Liver (tissue), 8 donors: ENCODE measurements at regions not wholly inside any gene's neighbourhood (a gene's known extent, or its start where the extent isn't known, plus 50 kb on each side); places are given as distances from the start of the nearest gene placed in this dataset.

Experiments used
- DNase-seq: peaks from one replicate; pipeline ENCODE4 v3.0.0-alpha.2; 2017; ENCODE audit warnings: low spot score
- H3K27ac ChIP-seq, 2 donors: one replicate each; pipeline ENCODE4 v1.7.0; 2013; ENCODE audit warnings: inconsistent platforms in 2 of 2, low read length in 2 of 2, control low read depth in 1 of 2, low read depth in 1 of 2, mild to moderate bottlenecking in 1 of 2
- H3K27me3 ChIP-seq, 4 donors: one replicate each; pipeline versions ENCODE4 v1.6.1 to v1.7.0; 2013; ENCODE audit warnings: low read length in 3 of 4, inconsistent platforms in 1 of 4, mild to moderate bottlenecking in 1 of 4, moderate library complexity in 1 of 4; ENCODE audit not compliant: control insufficient read depth in 4 of 4, insufficient read depth in 4 of 4
- H3K36me3 ChIP-seq, 4 donors: one replicate each; pipeline versions ENCODE4 v1.6.1 to v1.7.0; 2013; ENCODE audit warnings: low read length in 3 of 4, mild to moderate bottlenecking in 3 of 4, low read depth in 1 of 4, moderate library complexity in 1 of 4; ENCODE audit not compliant: control insufficient read depth in 4 of 4, insufficient read depth in 3 of 4
- H3K4me1 ChIP-seq, 4 donors: one replicate each; pipeline versions ENCODE4 v1.6.1 to v1.7.0; 2013; ENCODE audit warnings: low read length in 3 of 4, mild to moderate bottlenecking in 3 of 4, moderate library complexity in 1 of 4; ENCODE audit not compliant: control insufficient read depth in 4 of 4, insufficient read depth in 4 of 4
- H3K4me3 ChIP-seq, 3 donors: one replicate each; pipeline versions ENCODE4 v1.6.1 to v1.7.0; 2013; ENCODE audit warnings: low read length in 3 of 3, control low read depth in 1 of 3, low read depth in 1 of 3, mild to moderate bottlenecking in 1 of 3
- H3K9ac ChIP-seq, 2 donors: one replicate each; pipeline ENCODE4 v1.7.0; 2013; ENCODE audit warnings: low read length in 2 of 2, mild to moderate bottlenecking in 2 of 2, moderate library complexity in 2 of 2, control low read depth in 1 of 2, low read depth in 1 of 2
- H3K9me3 ChIP-seq, 4 donors: one replicate each; pipeline versions ENCODE4 v1.6.1 to v1.7.0; 2013; ENCODE audit warnings: low read length in 3 of 4; ENCODE audit not compliant: control insufficient read depth in 4 of 4
- EGR1 ChIP-seq, 2 donors: IDR thresholded peaks; 2 replicates each; pipeline ENCODE4 v1.6.1; 2016 to 2018; ENCODE audit warnings: antibody characterized with exemption in 2 of 2, low read depth in 2 of 2
- FOXA1 ChIP-seq: IDR thresholded peaks from 2 replicates; pipeline ENCODE4 v1.6.1; 2016; ENCODE audit warnings: antibody characterized with exemption
- FOXA2 ChIP-seq: IDR thresholded peaks from 2 replicates; pipeline ENCODE4 v1.6.1; 2016; ENCODE audit warnings: antibody characterized with exemption
- GABPA ChIP-seq, 2 donors: IDR thresholded peaks in 1 of 2; conservative IDR thresholded peaks in 1 of 2; 2 replicates each; pipeline ENCODE4 v1.6.1; 2016; ENCODE audit warnings: antibody characterized with exemption in 2 of 2, mild to moderate bottlenecking in 1 of 2, moderate library complexity in 1 of 2
- HNF4A ChIP-seq, 2 donors: conservative IDR thresholded peaks; 2 replicates each; pipeline ENCODE4 v1.6.1; 2016; ENCODE audit warnings: antibody characterized with exemption in 2 of 2, mild to moderate bottlenecking in 2 of 2
- JUND ChIP-seq, 2 donors: IDR thresholded peaks; 2 replicates each; pipeline ENCODE4 v1.6.1; 2016; ENCODE audit warnings: antibody characterized with exemption in 2 of 2
- NR2F2 ChIP-seq: IDR thresholded peaks from 2 replicates; pipeline ENCODE4 v1.6.1; 2016; ENCODE audit warnings: antibody characterized with exemption
- RAD21 ChIP-seq, 2 donors: IDR thresholded peaks; 2 replicates each; pipeline ENCODE4 v1.6.1; 2016; ENCODE audit warnings: antibody characterized with exemption in 2 of 2, mild to moderate bottlenecking in 2 of 2
- RXRA ChIP-seq, 2 donors: IDR thresholded peaks; 2 replicates each; pipeline ENCODE4 v1.6.1; 2017 to 2018; ENCODE audit warnings: antibody characterized with exemption in 2 of 2, mild to moderate bottlenecking in 1 of 2
- SP1 ChIP-seq: IDR thresholded peaks from 2 replicates; pipeline ENCODE4 v1.6.1; 2018; ENCODE audit warnings: antibody characterized with exemption, mild to moderate bottlenecking
- YY1 ChIP-seq: IDR thresholded peaks from 2 replicates; pipeline ENCODE4 v1.6.1; 2016; ENCODE audit warnings: antibody characterized with exemption, mild to moderate bottlenecking
- WGBS: extraction: QIAGEN DNeasy Blood & Tissue Kit; methylation state at CpG from one replicate; pipeline ENCODE4 v1.1.7; 2013; 5-methylcytosine and 5-hydroxymethylcytosine counted together
- TF ChIP-seq, protein P1 (sequence below): IDR thresholded peaks from 2 replicates; pipeline ENCODE4 v1.6.1; 2016; ENCODE audit warnings: antibody characterized with exemption
- TF ChIP-seq, protein P2 (sequence below): fragments of 150-350 bp; IDR thresholded peaks from 2 replicates; pipeline ENCODE4 v1.5.1; 2017; ENCODE audit warnings: improper control_type of control experiment, low read depth, low read length; ENCODE audit not compliant: missing input control
- TF ChIP-seq, protein P3 (sequence below): IDR thresholded peaks from 2 replicates; pipeline ENCODE4 v1.6.1; 2016; ENCODE audit warnings: antibody characterized with exemption
- TF ChIP-seq, protein P4 (sequence below): IDR thresholded peaks from 2 replicates; pipeline ENCODE4 v1.6.1; 2016; ENCODE audit warnings: antibody characterized with exemption
- donor health status: healthy.
- donor health status: healthy.
- donor health status: healthy.
- donor health status: healthy.
- donor health status: healthy.

DNA sequence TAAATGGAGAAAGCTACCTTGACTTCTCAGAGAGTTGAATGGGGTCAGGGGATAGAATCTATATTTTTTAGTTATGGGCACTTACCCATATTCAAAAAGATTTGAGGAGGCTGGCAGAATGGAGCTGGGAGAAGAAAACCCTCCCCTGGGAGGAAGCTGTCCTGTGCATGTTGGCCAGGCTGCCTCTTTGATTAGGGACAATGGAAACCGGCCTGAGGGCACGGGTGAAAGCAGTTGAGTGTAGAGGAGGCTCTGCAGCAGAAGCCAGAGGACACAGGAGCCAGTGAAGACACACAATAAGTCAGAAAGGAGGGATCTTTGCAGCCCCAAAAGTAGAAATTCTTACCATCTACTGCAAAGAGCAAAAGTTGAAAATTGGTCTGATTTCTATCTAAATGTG lies 66.6 kb upstream of the B3GAT1 start:
- Histone ChIP-seq H3K36me3 (peaks cover 0 to 2% (median under 1%) of the 10 kb centered on the region in 4 donors), H3K9ac (no peak overlapping the region), H3K4me1 (peaks cover 3 to 23% (median 10%) of the 10 kb centered on the region in 4 donors), H3K9me3 (no peaks in the 10 kb centered on the region), H3K27ac (no peak overlapping the region), H3K27me3 (no peaks in the 10 kb centered on the region), H3K4me3 (no peak overlapping the region)
- TF ChIP-seq, protein P1, sequence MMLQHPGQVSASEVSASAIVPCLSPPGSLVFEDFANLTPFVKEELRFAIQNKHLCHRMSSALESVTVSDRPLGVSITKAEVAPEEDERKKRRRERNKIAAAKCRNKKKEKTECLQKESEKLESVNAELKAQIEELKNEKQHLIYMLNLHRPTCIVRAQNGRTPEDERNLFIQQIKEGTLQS, result no peak
- TF ChIP-seq RXRA (IDR thresholded peaks at IDR 0.05) (no peak), FOXA1 (no peak), JUND (IDR thresholded peaks at IDR 0.05) (no peak), FOXA2 (no peak), RAD21 (IDR thresholded peaks at IDR 0.05) (no peak), HNF4A (conservative IDR thresholded peaks at IDR 0.05) (no peak), NR2F2 (no peak), YY1 (no peak), GABPA (IDR thresholded peaks at IDR 0.05 in 1 of 2, conservative IDR thresholded peaks at IDR 0.05 in 1 of 2) (no peak)
- TF ChIP-seq, protein P2, sequence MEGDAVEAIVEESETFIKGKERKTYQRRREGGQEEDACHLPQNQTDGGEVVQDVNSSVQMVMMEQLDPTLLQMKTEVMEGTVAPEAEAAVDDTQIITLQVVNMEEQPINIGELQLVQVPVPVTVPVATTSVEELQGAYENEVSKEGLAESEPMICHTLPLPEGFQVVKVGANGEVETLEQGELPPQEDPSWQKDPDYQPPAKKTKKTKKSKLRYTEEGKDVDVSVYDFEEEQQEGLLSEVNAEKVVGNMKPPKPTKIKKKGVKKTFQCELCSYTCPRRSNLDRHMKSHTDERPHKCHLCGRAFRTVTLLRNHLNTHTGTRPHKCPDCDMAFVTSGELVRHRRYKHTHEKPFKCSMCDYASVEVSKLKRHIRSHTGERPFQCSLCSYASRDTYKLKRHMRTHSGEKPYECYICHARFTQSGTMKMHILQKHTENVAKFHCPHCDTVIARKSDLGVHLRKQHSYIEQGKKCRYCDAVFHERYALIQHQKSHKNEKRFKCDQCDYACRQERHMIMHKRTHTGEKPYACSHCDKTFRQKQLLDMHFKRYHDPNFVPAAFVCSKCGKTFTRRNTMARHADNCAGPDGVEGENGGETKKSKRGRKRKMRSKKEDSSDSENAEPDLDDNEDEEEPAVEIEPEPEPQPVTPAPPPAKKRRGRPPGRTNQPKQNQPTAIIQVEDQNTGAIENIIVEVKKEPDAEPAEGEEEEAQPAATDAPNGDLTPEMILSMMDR, result no peak
- TF ChIP-seq, protein P3, sequence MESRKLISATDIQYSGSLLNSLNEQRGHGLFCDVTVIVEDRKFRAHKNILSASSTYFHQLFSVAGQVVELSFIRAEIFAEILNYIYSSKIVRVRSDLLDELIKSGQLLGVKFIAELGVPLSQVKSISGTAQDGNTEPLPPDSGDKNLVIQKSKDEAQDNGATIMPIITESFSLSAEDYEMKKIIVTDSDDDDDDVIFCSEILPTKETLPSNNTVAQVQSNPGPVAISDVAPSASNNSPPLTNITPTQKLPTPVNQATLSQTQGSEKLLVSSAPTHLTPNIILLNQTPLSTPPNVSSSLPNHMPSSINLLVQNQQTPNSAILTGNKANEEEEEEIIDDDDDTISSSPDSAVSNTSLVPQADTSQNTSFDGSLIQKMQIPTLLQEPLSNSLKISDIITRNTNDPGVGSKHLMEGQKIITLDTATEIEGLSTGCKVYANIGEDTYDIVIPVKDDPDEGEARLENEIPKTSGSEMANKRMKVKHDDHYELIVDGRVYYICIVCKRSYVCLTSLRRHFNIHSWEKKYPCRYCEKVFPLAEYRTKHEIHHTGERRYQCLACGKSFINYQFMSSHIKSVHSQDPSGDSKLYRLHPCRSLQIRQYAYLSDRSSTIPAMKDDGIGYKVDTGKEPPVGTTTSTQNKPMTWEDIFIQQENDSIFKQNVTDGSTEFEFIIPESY, result no peak
- TF ChIP-seq, protein P4, sequence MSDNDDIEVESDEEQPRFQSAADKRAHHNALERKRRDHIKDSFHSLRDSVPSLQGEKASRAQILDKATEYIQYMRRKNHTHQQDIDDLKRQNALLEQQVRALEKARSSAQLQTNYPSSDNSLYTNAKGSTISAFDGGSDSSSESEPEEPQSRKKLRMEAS, result no peak
- DNase-seq, result no peak
- WGBS, result 74% methylated on average over 2 of the region's 2 CpGs

DNA sequence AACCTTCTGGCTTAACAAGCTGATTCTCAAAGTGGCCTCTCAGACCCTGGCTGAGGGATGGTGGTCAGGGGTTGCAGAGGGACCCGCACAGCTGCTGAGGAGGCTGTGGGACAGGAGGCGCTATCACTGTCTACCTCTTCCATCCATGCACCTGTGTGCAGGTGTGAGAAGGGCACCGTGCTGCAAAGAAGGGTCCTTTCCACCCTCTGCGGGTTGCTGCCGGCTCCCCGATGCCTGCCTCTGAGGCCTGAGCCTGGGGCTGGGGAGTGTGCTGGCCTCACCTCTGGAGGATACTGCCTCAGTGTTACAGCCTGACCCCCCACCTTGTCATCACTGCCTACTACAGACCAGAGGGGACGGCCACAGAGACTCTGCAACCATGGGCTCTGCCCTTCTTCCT lies 66.1 kb upstream of the B3GAT1 start:
- TF ChIP-seq SP1, result no peak
- TF ChIP-seq FOXA1, result no peak
- no peak for TF ChIP-seq HNF4A (conservative IDR thresholded peaks at IDR 0.05)
- no peak for TF ChIP-seq FOXA2

DNA sequence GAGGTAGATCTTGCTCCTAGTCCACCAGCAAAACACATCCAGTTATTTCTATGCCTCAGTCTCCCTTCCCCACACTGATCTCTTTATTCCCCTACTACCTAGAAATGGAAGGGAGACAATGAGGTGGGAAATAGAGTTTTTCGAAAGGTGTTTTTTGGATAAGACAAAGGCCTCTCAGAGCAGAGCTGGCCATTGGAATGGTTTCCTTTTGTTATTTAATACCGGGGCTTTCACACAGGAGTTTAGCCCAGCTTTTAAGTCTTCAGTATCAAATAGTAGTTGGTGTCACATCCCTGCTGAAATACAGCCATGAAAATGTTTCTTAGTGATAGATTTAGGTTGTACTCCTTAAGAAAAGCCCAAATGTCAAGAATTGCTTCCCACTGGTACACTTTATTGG lies 65.4 kb upstream of the B3GAT1 start:
- Histone ChIP-seq H3K9me3 (no peaks in the 10 kb centered on the region), H3K4me3 (no peak overlapping the region), H3K27ac (no peak overlapping the region), H3K27me3 (no peaks in the 10 kb centered on the region), H3K4me1 (peaks cover 3 to 23% (median 12%) of the 10 kb centered on the region in 4 donors), H3K36me3 (no peaks in the 10 kb centered on the region), H3K9ac (no peak overlapping the region)
- 82% methylated on average over 2 of the region's 2 CpGs for WGBS
- TF ChIP-seq EGR1 (IDR thresholded peaks at IDR 0.05; ENCODE audit: low read depth in 2 of 2) (no peak), HNF4A (conservative IDR thresholded peaks at IDR 0.05) (no peak)
- TF ChIP-seq, protein P2, result no peak
- no peak for DNase-seq

More for the DNA sequence above, 66.1 kb upstream of the B3GAT1 start:
- 91% methylated on average over 7 of the region's 7 CpGs for WGBS
- Histone ChIP-seq H3K4me3 (no peak overlapping the region), H3K9me3 (no peaks in the 10 kb centered on the region), H3K27me3 (no peaks in the 10 kb centered on the region), H3K36me3 (no peaks in the 10 kb centered on the region), H3K9ac (no peak overlapping the region), H3K27ac (no peak overlapping the region), H3K4me1 (peaks cover 3 to 23% (median 12%) of the 10 kb centered on the region in 4 donors)
- no peak for DNase-seq
